Left lung (tissue), 4 donors: ENCODE measurements at regions not wholly inside any gene's neighbourhood (a gene's known extent, or its start where the extent isn't known, plus 50 kb on each side); places are given as distances from the start of the nearest gene placed in this dataset.

ENCODE experiments used
- ATAC-seq: fragments of 200-7000 bp; cut with Tn5 transposase; one replicate; pipeline ENCODE4 v1.9.1; 2020; ENCODE audit warnings: moderate library complexity
- DNase-seq, 4 donors: peaks; one replicate each; pipeline ENCODE4 v3.0.0-alpha.2; 2013 to 2020
- H3K27ac ChIP-seq, 2 donors: fragments of 200-600 bp; sonication (generic) in 1 of 2; one replicate each; pipeline versions ENCODE4 v1.5.0 to v1.8.0; 2020 to 2021
- H3K27me3 ChIP-seq, 2 donors: fragments of 200-600 bp; sonication (generic) in 1 of 2; one replicate each; pipeline versions ENCODE4 v1.5.0 to v1.8.0; 2020 to 2021
- H3K36me3 ChIP-seq, 2 donors: fragments of 200-600 bp; sonication (generic) in 1 of 2; one replicate each; pipeline versions ENCODE4 v1.5.0 to v1.8.0; 2020 to 2021
- H3K4me1 ChIP-seq, 2 donors: fragments of 200-600 bp; one replicate each; pipeline ENCODE4 v1.8.0; 2021
- H3K4me3 ChIP-seq, 2 donors: fragments of 200-600 bp; sonication (generic) in 1 of 2; one replicate each; pipeline versions ENCODE4 v1.5.0 to v1.8.0; 2020 to 2021; ENCODE audit warnings: mild to moderate bottlenecking in 1 of 2
- H3K9me3 ChIP-seq, 2 donors: fragments of 200-600 bp; sonication (generic) in 1 of 2; one replicate each; pipeline versions ENCODE4 v1.5.0 to v1.8.0; 2020 to 2021
- CTCF ChIP-seq, 2 donors: fragments of 200-600 bp; sonication (generic) in 1 of 2; IDR thresholded peaks; one replicate each; pipeline versions ENCODE4 v1.5.0 to v1.8.0; 2021; ENCODE audit warnings: antibody characterized with exemption in 2 of 2
- intact Hi-C, 2 donors: fragments of 100-400 bp; cut with DNase I; formaldehyde crosslinking; loops; one replicate each; pipeline versions ENCODE4 v1.11.2 to v1.14.2; 2022
- donor health status: DM: no; HTN: yes; CAD: no.
- donor health status: DM: no; HTN: no; CAD: no.

- no peak overlapping the region for H3K4me3 ChIP-seq
- no peak for ATAC-seq
Observed at GRCh38 chr2:133680343-133681049, 112.2 kb upstream of the NCKAP5 start.

GRCh38 chr2:133682347-133682746 is 114.1 kb upstream of the NCKAP5 start:
- DNase-seq = no peak
- H3K9me3 ChIP-seq = no peaks in the 10 kb centered on the region
- no peak for ATAC-seq
- no peak overlapping the region for H3K4me3 ChIP-seq
- H3K27ac ChIP-seq = no peak overlapping the region
- H3K36me3 ChIP-seq = no peaks in the 10 kb centered on the region
- no peak for TF ChIP-seq CTCF (IDR thresholded peaks at IDR 0.05)
- H3K27me3 ChIP-seq = no peaks in the 10 kb centered on the region
- no peaks in the 10 kb centered on the region for H3K4me1 ChIP-seq
- intact Hi-C loops = no loop called here

More at GRCh38 chr2:133680343-133681049, 112.2 kb upstream of the NCKAP5 start:
- Histone ChIP-seq H3K4me1 (no peaks in the 10 kb centered on the region), H3K27me3 (no peaks in the 10 kb centered on the region), H3K36me3 (no peaks in the 10 kb centered on the region), H3K27ac (no peak overlapping the region), H3K9me3 (no peaks in the 10 kb centered on the region)
- intact Hi-C loops = no loop called here
- no peak for DNase-seq
- TF ChIP-seq CTCF (IDR thresholded peaks at IDR 0.05) = no peak

GRCh38 chr2:133682906-133683305 is 114.6 kb upstream of the NCKAP5 start:
- no peak overlapping the region for H3K4me3 ChIP-seq
- H3K36me3 ChIP-seq = no peaks in the 10 kb centered on the region
- H3K9me3 ChIP-seq = no peaks in the 10 kb centered on the region
- ATAC-seq = no peak
- intact Hi-C loops = no loop called here
- DNase-seq = no peak
- no peak for TF ChIP-seq CTCF (IDR thresholded peaks at IDR 0.05)
- H3K27me3 ChIP-seq = no peaks in the 10 kb centered on the region
- no peak overlapping the region for H3K27ac ChIP-seq
- no peaks in the 10 kb centered on the region for H3K4me1 ChIP-seq

- no peak for TF ChIP-seq CTCF (IDR thresholded peaks at IDR 0.05)
- DNase-seq = no peak
- Histone ChIP-seq H3K4me1 (no peaks in the 10 kb centered on the region), H3K36me3 (no peaks in the 10 kb centered on the region), H3K9me3 (no peaks in the 10 kb centered on the region), H3K27ac (no peak overlapping the region), H3K4me3 (no peak overlapping the region), H3K27me3 (no peaks in the 10 kb centered on the region)
- ATAC-seq = no peak
- intact Hi-C loops = no loop called here
Observed at GRCh38 chr2:133685636-133686215, 117.5 kb upstream of the NCKAP5 start.

GRCh38 chr2:133690780-133691179 is 122.5 kb upstream of the NCKAP5 start:
- no peak overlapping the region for H3K27ac ChIP-seq
- H3K9me3 ChIP-seq = no peaks in the 10 kb centered on the region
- H3K36me3 ChIP-seq = no peaks in the 10 kb centered on the region
- no peak for TF ChIP-seq CTCF (IDR thresholded peaks at IDR 0.05)
- DNase-seq (peak in 2 of 4 donors; percentile 43 to 58), ATAC-seq (no peak)
- H3K4me1 ChIP-seq = no peaks in the 10 kb centered on the region
- H3K27me3 ChIP-seq = no peaks in the 10 kb centered on the region
- intact Hi-C loops = no loop called here
- H3K4me3 ChIP-seq = no peak overlapping the region
